ENCODE measurements at regions not wholly inside any gene's neighbourhood (a gene's known extent, or its start where the extent isn't known, plus 50 kb on each side); places are given as distances from the start of the nearest gene placed in this dataset.

- TF ChIP-seq ZNF324 (tag by site-specific recombination; IDR thresholded peaks at IDR 0.05), result no peak
- TF ChIP-seq YY1 (tag by site-specific recombination; IDR thresholded peaks at IDR 0.05), result no peak
- no peak for TF ChIP-seq CTCF (tag by site-specific recombination; IDR thresholded peaks at IDR 0.05)
- no peak for TF ChIP-seq ZNF513 (tag by site-specific recombination; IDR thresholded peaks at IDR 0.05)
- TF ChIP-seq ZBTB20 (tag by site-specific recombination; IDR thresholded peaks at IDR 0.05), result no peak
- no peak for TF ChIP-seq PBX3 (CRISPR knock-in tag; IDR thresholded peaks at IDR 0.05)
- TF ChIP-seq KLF16 (tag by site-specific recombination; IDR thresholded peaks at IDR 0.05), result no peak
- TF ChIP-seq ZNF274 (IDR thresholded peaks at IDR 0.05; ENCODE audit: low read length), result no peak
- no peak for TF ChIP-seq ZNF274 (tag by site-specific recombination; IDR thresholded peaks at IDR 0.05; ENCODE audit: borderline replicate concordance)
- no peak for TF ChIP-seq WT1 (tag by site-specific recombination; IDR thresholded peaks at IDR 0.05)
- no peak for TF ChIP-seq ZNF2 (tag by site-specific recombination; IDR thresholded peaks at IDR 0.05)
- no peak for TF ChIP-seq ZNF501 (tag by site-specific recombination; IDR thresholded peaks at IDR 0.05)
- TF ChIP-seq ZSCAN16 (tag by site-specific recombination; IDR thresholded peaks at IDR 0.05), result no peak
- TF ChIP-seq ZNF785 (tag by site-specific recombination; IDR thresholded peaks at IDR 0.05), result no peak
Observed at GRCh38 chr10:109261231-109261630, 662.1 kb downstream of the XPNPEP1 start.
